DMS 273 (cell line): ENCODE measurements at regions not wholly inside any gene's neighbourhood (a gene's known extent, or its start where the extent isn't known, plus 50 kb on each side); places are given as distances from the start of the nearest gene placed in this dataset.
"Not testable (repeated sequence)": the region's sequence is repeated elsewhere in the genome, so short reads cannot be mapped to it uniquely, and the experiment has no call there.

Source experiments
- DNase-seq: peaks from one replicate; lab custom pipeline; 2025; ENCODE audit not compliant: unreplicated experiment; lab: John Stamatoyannopoulos, UW

DNA sequence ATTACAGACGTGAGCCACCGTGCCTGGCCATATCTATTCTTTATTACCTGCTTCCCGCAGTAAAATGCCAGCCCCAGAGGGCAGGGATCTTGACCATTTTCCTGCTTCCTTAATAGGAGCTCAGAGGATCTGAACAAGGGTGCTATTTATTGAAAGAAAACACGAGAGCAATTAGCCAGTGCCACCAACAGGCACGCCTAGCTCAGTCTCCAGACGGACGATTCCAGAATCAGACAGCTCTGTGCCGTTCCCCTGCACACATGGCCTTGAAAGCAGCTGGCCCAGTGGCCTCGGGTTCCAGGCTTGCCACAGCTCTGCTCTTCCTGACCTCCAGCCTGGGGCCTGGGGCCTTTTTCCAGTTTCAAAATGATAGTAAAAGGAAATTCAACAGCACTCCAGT is 135.2 kb upstream of the RFLNA start:
- no peak for DNase-seq

DNA sequence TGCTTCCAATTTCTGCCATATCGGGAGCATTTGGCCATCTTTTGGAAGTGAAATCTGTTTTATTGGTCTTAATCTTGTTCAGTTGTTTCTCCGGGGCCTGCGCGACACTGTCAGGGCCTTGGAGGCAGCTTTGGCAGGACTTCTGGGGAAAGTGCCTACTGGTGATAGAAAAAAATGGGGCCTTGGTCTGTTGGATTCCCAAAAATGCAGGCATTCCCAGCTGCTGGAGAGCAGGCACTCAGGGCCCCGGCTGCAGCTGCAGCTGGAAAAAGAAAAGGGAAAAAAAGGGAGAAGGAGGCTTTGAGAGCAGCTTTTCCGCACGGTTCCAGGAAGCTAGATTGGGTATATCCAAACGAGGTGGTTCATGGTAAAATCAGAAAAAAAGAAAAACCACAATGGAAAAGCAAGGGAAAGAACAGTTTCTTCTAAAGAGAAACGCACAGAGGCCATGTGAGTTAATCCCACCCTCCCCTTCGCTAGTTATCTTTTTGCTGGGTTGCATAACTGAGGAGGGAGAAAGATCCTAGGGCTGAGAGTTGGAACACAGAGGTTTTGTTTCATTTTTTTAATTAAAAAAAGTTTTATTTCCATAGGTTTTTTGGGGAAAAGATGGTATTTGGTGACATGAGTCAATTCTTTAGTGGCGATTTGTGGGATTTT is 134.7 kb upstream of the RFLNA start:
- no peak for DNase-seq

DNA sequence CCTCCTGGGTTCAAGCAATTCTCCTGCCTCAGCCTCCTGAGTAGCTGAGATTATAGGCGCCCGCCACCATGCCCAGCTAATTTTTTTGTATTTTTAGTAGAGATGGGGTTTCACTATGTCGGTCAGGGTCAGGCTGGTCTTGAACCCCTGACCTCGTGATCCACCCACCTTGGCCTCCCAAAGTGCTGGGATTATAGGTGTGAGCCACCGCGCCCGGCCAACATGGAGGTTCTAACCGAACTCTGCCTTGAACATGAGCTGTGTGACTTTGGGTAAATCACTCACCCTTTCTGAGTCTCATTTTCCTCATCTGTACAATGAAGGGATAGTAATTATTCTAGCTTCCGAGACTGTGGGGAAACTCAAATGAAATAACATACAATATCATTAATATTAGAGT is 133.5 kb upstream of the RFLNA start:
- not testable (repeated sequence) for DNase-seq

DNA sequence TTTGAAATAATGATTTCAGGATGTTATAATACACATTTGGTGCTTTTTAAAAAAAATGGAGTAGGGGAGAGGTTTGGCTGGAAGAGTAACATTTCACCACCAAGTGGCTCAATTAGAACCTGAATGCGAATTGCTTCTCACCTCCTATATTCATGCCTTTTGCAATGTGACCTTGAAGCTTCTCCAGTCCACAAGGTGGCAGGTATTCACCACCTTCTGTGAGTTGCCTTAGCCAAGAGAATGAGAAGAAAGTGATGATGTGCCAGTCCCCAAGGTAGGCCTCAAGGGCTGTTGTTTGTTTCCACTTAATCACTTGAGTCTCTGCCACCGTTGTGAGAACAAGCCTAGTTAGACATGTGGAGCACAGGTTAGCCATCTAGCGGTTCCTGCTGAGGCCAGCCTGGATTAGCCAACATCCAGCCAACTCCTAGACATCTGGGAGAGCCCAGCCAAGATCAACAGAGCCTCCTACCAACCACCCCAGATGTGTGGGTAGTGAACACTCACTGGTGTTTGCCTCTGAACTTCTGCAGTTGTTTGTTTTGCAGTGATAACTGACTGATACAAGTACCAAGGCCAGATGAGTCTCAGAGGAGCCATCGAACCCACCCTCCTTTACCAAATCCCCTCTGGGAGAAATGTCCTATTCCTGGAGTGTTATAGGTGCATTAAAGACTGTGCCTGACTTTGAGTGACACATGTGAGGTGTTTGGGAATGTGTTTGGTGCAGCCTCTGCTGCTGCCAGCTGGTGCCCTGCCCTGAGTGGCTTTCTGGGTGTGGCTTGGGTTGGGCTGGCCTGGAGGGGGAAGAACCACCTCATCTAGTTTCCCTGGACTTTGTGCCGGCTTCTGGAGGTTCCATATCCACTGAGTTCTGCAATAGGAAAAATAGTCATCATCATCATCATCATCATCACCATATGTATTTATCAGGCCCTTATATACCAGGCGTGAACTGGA is 132.5 kb upstream of the RFLNA start:
- no peak for DNase-seq

DNA sequence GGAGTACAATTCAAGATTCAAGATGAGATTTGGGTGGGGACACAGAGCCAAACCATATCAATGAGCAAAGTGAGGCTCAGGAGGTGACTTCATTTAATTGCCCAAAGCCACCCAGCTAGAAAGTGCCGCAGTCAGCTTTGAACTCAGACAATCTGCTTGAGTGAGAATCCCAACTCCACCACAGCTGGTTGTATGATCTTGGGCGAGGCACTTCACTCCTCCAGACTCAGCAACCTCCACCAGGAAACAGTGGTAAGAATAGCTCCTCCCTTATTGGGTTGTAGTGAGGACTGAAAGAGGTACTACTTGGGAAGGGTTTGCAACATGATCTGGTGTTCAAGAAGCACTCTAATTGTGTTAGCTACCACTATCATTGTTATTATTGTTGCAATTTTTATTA is 129.2 kb upstream of the RFLNA start:
- DNase-seq, result no peak

DNA sequence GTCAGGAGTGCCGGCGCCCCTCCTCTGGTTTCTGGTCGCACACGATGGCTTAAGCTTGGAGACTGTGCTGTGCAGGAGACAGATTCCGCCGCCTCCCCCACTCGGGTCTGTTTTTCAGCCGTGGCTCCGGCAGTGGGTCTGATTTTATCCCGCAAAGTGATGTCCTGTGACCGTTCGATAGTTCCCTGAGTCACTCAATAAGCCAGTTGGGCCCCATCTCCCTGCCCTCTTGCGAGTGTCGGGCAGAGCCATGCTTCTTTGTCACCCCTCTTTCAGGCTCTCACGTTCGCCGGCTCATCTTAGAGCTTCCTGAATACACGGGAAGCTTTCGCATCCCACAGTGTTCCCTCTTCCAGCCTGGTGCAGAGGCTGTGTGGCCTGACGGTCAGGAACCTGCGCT is 127.8 kb upstream of the RFLNA start:
- DNase-seq, result no peak

DNA sequence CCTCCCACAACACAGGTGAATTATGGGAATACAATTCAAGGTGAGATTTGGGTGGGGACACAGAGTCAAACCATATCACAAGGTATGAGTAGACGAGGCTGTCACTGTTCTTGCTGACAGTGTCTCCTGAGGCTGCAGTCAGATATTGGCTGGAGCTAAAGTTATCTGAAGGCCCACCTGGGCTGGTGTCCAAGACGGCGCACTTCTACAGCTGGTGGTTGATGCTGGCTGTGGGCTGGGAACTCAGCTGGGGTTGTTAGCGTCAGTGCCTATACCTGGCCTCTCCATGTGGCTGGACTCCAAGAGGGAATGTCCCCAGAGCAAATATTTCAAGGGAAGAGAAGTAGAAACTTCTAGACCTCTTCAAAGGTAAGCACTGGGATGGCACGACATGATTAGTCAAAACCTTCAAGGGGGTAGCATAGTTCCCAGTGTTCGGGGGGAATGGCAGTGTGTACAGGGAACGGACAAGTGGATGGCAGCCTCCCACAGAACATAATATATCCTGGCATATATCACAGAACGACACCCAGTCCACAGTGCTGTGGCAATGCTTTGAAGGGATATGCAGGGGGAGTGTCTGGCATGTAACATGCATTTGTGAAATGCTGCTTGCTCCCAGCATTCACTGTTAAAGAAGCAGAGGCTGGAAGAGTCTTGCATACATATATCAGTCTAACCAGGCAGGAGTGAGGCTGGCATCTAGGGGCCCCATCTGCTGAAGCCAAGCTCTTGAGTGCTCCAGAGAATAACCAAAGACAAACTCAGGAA is 126.7 kb upstream of the RFLNA start:
- no peak for DNase-seq

DNA sequence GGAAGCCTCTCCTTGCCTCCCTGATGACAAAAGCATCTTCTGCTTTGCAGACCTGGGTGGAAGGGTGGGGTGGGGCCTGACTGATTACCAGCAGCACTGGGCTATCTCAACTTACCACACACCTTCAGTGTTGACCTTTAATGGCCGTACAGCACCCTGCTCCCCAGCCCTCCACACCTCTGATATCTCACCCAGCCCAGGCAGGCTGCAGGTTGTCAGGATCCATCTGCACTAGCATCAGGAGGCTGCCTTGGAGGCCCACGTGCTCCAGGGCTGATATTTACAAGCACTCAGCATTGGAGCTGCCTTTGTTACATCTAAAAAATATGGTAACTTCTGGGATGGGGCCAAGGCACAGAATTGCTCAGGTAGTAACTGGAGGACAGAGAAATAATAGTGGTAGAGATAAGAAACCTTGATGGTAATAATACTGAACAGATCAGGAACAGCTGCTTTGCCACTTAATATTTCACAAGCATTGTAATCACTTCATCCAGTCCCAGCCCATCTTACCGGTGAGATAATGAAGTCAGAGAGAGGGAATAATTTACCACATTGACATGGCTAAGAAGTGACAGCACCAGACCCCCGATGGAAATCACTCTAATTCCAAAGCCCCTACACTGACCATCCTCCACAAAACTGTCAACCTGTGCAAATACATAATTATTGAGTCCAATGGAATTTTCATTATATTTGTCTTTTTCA is 125.2 kb upstream of the RFLNA start:
- DNase-seq, result peak; percentile 15

DNA sequence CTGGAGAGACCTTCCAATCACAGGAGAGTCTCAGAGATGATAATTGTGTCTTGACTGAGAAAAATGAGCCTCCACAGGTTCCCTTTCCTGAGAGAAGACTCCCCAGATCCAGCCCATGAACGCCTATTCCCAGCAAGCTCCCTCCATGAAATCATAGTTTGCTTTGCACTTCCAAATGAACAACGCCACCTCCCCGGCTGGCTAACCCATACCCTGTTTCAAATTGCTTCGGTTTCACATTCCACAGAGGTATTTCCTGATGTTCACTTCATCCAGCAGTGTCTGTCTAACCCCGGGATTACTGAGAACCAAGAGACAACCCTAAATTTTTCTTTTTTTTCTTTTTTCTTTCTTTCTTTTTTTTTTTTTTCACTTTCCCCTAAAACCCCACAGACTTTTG is 124.1 kb upstream of the RFLNA start:
- DNase-seq, result no peak

DNA sequence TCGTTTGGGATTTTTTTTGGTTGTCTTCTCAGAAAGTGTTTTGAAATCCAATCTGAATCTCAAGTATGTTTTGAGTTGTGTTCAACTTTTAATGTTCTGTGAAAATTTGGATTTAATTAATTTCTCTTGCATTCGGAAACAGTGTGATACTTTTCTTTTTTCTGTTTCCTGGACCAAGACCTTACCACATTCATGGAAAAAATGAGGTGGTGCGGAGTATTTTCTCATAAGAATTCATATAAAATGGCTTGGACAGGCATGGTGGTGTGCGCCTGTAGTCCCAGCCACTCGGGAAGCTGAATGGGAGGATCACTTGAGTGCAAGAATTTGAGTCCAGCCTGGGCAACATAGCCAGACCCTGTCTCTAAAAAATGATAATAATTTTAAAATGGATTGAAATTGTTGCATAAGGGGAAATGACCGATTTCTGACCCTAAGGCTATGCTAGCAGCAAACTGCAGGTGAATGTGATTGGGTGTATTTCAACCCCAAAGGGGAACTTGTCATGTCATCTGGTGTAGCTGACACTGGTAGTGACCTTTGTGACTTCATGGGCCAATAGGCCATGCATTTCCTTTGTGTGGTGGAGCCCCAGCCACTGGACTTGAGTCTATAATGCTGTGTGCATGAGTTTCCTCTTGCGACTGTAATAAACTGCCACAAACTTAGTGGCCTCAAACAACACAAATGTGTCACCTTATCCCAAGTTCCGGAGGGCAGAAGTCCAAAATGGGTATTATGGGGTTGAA is 123.5 kb upstream of the RFLNA start:
- no peak for DNase-seq

DNA sequence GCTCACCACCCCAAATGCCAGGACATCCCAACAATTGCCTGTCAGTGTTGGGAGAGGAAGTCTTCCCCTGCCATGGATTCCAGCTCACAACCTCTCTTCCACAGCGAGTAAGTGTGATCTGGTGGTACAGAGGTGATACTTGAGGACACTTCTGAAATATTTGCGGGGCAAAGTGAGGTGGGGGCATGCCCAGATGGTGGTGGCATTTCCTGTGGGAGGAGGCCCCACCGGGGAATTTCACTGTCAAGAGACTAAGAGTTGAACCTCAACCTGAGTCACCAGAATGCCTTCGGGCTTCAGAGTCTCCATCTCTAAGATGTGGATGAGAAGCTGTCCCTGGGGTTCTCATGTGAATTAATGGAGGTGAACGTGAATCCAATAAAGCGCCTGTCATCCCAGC is 122.3 kb upstream of the RFLNA start:
- DNase-seq, result no peak

DNA sequence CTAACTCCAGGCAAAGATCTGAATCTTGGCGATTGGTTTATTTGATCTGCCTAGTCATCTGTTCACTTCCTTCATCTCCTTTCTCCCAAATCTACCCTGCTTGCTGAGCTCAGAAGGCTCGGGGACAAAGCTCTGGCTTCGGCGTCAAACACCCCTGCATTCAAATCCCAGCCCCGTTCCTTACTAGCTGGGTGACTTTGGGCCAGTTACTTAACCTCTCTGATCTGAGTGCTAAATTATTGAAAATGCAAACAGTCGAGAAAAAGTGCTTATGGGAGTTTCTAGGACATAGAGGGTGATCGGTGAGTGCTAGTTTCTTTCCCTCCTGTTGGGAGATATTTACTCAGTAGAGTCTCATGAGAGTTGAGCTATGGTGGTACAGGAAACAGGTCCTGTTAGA is 121.2 kb upstream of the RFLNA start:
- DNase-seq, result no peak

DNA sequence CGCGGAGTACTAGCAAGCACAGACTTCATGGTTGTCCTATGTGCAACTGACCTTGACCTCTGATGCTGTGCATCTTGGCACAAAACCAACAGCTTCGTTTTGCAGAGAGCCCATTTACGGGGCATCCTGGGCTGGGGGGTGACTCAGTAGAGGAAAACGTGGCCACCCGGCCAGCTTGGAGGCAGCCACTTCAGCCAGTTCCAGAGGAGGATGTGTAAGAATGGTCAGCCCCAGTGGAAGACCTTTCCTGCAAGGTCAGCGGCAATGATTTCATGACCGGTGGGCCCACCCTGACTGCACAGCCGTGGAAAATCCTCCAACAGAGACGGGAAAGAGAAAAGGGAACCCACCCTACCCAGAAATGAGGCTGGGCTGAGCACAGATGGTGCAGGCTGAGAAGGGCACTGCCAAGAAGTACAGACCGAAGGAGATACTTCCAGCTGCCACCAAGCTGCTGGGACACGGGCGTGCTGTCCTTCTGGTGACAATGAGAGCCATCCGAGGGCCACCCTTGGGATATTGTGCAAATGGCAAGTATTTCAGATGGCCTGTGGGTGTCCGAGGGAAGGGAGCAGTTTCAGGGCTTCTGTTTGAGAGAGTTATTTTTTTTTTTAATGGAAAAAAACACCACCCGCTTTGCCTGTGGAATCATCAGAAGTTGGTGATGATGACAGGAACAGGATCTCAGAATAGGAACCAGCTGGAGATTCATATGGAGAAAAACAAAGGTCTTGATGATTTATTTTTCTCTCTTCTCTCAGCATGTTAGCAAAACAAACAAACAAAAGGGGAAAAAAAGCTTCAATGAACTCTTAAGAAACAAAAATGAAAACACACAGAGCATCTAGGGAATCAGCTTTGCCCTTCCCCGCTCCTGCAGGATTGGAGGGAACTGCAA is 120.2 kb upstream of the RFLNA start:
- DNase-seq, result peak; percentile 34

DNA sequence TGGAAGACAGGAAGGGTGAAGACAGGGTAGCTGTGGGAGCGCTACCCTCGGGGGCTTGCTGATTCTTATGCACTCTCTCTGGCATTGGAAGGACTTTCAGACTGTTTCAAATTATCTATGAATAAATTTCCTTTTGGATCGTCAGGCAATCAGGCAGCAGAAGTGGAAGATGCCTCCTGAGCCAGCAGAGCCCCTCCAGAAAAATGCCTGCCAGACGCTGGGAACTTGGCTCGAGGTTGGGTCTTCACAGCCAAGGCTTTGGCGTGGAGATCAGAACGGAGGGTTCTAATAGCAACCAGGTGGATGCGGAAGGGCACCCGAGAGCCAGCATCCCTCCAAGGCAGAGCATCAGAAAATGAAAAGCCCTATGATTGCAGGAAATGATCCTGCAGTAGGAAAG is 119.2 kb upstream of the RFLNA start:
- DNase-seq, result no peak

DNA sequence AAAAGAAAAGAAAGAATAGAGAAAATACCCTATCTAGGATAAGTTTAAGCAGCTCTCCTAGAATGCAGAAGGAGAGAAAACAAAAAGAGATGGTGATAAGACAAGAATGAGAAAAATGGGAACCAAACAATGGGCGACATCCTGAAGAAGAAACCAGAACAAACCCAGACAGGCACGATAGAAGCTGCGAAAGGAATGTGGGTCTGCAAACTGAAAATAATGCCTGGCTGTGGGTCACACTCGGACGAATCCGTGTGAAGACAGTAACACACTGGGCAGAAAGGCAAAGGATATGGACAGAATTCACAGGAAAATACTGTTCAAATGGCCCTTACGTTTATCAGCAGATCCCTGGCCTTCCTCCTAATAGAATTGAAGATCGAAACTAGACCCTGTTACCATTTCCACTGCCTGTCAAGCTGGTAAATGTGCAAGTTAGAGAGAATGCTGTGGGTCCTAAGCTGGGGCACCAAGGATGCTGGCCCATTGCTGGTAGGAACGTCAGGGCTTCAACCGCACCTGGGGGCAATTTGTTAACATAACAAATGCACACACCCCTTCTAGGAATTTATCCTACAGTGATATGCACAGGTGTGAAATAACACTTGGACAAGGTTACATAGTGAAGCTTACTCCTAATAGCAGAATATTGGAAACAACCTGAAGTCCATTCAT is 117.5 kb upstream of the RFLNA start:
- no peak for DNase-seq

DNA sequence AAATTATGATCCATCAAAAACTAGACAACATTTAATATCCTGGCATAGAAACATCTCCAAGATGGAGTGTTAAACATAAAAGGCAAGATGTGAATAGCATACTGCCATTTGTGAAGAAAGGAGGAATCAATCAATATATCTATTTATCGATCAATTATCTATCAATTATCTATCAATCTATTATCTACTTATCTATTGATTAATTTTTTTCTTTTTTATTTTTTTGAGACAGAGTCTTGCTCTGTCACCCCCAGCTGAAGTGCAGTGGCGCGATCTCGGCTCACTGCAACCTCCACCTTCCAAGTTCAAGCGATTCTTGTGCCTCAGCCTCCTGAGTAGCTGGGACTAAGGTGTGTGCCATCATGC is 117.0 kb upstream of the RFLNA start:
- DNase-seq, result no peak

DNA sequence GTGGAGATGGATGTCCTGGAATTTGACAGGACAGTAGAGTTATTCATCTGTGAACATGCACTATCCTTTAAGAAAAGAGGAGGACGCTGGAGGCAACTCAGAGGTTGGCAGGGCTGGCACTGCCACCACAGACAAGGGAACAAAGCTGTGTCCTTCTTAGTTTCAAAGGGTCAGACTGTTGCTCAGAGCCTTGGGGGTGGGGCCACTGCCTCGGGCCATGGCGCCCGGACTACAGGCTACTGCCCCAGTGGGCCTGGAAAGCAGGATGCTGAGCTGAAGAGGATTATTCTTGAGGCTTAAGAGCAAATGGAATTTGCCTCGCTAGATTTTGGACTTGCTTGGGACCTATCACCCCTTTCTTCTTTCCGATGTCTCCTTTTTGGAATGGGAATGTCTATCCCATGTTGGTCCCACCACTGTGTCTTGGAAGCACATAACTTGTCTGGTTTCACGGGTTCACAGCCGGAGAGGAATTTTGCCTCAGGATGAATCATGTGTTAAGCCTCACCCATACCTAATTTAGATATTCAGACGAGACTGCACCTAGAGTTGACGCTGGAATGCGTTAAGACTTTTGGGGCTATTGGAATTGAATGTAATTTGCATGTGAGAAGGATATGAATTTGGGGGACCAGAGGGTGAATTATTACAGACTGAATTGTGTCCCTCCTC is 114.8 kb upstream of the RFLNA start:
- DNase-seq, result no peak

DNA sequence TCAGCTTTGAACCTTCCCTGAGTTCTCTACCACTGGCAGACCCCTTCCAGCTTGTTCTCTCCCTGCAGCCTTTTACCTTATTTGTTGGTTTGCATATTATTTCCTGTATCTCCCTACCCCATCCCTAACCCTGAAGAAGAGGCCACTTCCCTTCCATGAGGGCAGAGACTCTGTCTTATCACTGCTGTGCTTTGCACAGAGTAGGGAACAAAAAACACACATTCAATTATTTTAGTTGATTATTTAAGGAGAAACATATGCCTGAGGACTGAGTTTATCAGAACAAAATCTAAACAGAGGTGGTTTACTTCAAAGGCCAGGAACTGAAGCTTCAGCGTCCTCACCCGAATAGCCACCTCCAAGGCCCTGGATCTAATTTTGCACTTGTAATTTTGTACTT is 111.7 kb upstream of the RFLNA start:
- DNase-seq, result no peak
